ENCODE measurements at regions not wholly inside any gene's neighbourhood (a gene's known extent, or its start where the extent isn't known, plus 50 kb on each side); places are given as distances from the start of the nearest gene placed in this dataset.
"Not testable (repeated sequence)": the region's sequence is repeated elsewhere in the genome, so short reads cannot be mapped to it uniquely, and the experiment has no call there.

GRCh38 chr12:84422340-84422739 is 490.3 kb downstream of the SLC6A15 start:
- FAIRE-seq (no peak), DNase-seq (ENCODE audit: insufficient read length, low spot score) (no peak)
- no peak for TF ChIP-seq POLR2A (IDR thresholded peaks at IDR 0.05; ENCODE audit: low read depth, low read length)

GRCh38 chr12:84421103-84421502 is 491.5 kb downstream of the SLC6A15 start:
- DNase-seq (ENCODE audit: insufficient read length, low spot score): no peak
- no peak for FAIRE-seq
- TF ChIP-seq POLR2A (IDR thresholded peaks at IDR 0.05; ENCODE audit: low read depth, low read length): no peak

DNA sequence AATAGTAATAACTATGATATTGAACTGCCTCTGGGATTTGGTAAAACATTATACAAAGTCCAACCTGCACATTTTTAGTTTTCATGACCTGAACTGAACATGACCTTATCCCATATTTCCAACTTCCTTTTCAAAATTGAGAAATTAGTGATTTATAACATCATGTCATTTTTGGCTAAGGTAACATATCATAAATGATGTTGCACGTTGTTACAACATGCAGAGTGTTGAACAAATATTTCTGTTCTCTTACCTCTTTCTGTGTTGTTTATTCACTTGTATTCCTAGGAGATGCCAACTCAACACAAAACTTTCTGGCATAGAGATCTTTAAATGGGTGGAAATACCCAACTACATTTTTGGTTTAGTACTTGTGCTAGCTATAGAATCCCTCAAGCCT is 496.0 kb downstream of the SLC6A15 start:
- TF ChIP-seq POLR2A (IDR thresholded peaks at IDR 0.05; ENCODE audit: low read depth, low read length): no peak
- DNase-seq (ENCODE audit: insufficient read length, low spot score) (no peak), FAIRE-seq (no peak)

- DNase-seq (ENCODE audit: insufficient read length, low spot score) (no peak), FAIRE-seq (no peak)
- TF ChIP-seq POLR2A (IDR thresholded peaks at IDR 0.05; ENCODE audit: low read depth, low read length): no peak
Measured at GRCh38 chr12:84415946-84416345, 496.7 kb downstream of the SLC6A15 start.

DNA sequence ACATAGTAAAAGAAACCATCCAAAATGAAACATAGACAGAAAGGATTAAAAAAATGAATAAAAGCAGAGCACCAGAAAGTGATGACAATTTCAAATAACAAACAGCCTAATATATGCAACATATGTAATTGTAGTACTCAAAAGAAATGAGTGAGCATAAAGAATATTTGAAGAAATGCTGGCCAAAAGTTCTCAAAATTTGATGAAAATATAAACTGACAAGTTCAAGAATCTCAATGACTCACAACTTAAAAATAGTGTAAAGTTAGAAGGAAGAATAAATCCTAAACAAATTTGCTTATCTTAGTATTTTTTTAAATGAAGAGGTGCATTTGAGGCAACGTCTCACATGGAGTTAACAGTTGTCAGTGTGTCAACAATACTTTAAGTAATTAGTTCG is 498.9 kb downstream of the SLC6A15 start:
- FAIRE-seq: no peak
- DNase-seq (ENCODE audit: insufficient read length, low spot score): no peak
- no peak for TF ChIP-seq POLR2A (IDR thresholded peaks at IDR 0.05; ENCODE audit: low read depth, low read length)

GRCh38 chr12:84412226-84412625 is 500.4 kb downstream of the SLC6A15 start:
- no peak for TF ChIP-seq POLR2A (IDR thresholded peaks at IDR 0.05; ENCODE audit: low read depth, low read length)
- no peak for FAIRE-seq
- DNase-seq (ENCODE audit: insufficient read length, low spot score): no peak

GRCh38 chr12:84411031-84411430 is 501.6 kb downstream of the SLC6A15 start:
- FAIRE-seq (no peak), DNase-seq (ENCODE audit: insufficient read length, low spot score) (no peak)
- no peak for TF ChIP-seq POLR2A (IDR thresholded peaks at IDR 0.05; ENCODE audit: low read depth, low read length)

DNA sequence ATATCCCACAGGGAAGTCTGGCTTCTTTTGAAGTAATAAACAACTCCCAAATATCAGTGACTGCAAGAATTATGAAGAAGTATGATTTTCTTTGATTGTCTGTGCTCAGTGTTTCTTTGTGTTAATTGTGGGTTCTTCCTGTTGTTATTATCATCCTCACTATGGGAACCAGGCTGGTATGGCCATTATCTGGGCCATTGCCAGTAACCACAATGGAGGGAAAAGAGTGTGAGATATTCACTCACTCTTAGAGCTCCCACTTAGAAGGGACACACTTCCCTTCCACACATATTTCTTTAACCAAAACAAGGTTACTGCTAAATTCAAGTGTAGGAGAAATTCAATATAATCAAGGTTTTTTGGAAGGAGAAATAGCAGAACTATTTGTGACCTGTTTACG is 503.7 kb downstream of the SLC6A15 start:
- FAIRE-seq: no peak
- DNase-seq (ENCODE audit: insufficient read length, low spot score): no peak
- TF ChIP-seq POLR2A (IDR thresholded peaks at IDR 0.05; ENCODE audit: low read depth, low read length): no peak

GRCh38 chr12:84406720-84407119 is 505.9 kb downstream of the SLC6A15 start:
- FAIRE-seq; DNase-seq (ENCODE audit: insufficient read length, low spot score): not testable (repeated sequence)

DNA sequence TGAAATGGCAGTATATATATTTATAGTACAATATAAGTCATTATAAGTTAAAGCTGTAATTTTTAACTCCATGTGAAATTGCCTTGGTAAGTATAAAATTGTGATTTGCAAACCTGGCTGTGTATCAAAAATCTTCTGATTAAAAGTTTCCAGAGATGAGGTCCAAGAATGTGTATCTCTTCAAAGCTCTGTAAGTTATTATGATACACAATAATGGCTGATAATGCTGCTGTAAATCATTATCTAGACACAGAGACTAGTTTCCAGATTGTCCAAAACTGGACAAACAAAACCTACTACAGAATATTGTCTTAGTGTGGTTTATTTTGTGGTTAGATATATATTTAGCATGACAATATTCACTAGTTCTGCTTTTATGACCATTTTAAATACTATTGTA is 514.8 kb downstream of the SLC6A15 start:
- no peak for TF ChIP-seq POLR2A (IDR thresholded peaks at IDR 0.05; ENCODE audit: low read depth, low read length)
- FAIRE-seq (no peak), DNase-seq (ENCODE audit: insufficient read length, low spot score) (no peak)

DNA sequence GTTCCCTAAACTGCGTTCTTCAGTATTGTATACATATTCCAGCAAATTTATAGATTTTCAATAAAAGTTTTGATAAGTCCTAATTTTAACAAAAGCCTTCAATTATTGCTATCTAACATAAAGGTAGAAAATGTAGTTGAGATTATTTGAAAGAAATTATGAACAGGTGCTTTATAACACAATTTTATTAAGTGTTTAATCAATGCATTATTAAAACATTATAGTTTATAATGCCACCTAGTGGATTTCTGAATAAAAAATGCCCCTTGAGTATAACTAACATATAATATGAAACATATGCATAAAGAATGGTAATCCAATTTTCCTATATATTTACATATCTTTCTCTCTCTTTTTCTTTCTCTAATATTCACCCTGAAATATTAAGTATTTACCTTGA is 515.3 kb downstream of the SLC6A15 start:
- no peak for FAIRE-seq
- DNase-seq (ENCODE audit: insufficient read length, low spot score): no peak
- TF ChIP-seq POLR2A (IDR thresholded peaks at IDR 0.05; ENCODE audit: low read depth, low read length): no peak

GRCh38 chr12:84391176-84391575 is 521.4 kb downstream of the SLC6A15 start:
- not testable (repeated sequence) for FAIRE-seq; DNase-seq (ENCODE audit: insufficient read length, low spot score)

DNA sequence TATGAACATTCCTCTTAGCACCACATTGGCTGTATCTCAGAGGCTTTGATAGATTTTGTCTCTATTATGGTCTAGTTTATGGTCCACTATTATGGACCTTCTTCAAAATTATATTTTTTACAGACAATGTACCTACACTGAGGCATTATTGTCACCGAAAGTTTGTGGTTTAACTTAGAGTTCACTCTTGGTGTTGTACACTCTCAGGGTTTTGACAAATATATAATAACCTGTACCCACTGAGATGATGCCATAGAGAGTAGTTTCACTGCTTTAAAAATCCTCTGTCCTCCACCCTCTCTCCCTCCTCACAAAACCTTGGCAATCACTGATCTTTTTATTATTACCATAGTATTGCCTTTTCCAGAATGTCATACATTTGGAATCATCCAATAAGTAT is 528.2 kb downstream of the SLC6A15 start:
- FAIRE-seq (no peak), DNase-seq (ENCODE audit: insufficient read length, low spot score) (no peak)
- TF ChIP-seq POLR2A (IDR thresholded peaks at IDR 0.05; ENCODE audit: low read depth, low read length): no peak

- FAIRE-seq: peak; percentile 41
- DNase-seq (ENCODE audit: insufficient read length, low spot score): not testable (repeated sequence)
Measured at GRCh38 chr12:84382486-84382885, 530.1 kb downstream of the SLC6A15 start.

- TF ChIP-seq POLR2A (IDR thresholded peaks at IDR 0.05; ENCODE audit: low read depth, low read length): no peak
- no peak for FAIRE-seq
- no peak for DNase-seq (ENCODE audit: insufficient read length, low spot score)
Measured at GRCh38 chr12:84376320-84376719, 536.3 kb downstream of the SLC6A15 start.

DNA sequence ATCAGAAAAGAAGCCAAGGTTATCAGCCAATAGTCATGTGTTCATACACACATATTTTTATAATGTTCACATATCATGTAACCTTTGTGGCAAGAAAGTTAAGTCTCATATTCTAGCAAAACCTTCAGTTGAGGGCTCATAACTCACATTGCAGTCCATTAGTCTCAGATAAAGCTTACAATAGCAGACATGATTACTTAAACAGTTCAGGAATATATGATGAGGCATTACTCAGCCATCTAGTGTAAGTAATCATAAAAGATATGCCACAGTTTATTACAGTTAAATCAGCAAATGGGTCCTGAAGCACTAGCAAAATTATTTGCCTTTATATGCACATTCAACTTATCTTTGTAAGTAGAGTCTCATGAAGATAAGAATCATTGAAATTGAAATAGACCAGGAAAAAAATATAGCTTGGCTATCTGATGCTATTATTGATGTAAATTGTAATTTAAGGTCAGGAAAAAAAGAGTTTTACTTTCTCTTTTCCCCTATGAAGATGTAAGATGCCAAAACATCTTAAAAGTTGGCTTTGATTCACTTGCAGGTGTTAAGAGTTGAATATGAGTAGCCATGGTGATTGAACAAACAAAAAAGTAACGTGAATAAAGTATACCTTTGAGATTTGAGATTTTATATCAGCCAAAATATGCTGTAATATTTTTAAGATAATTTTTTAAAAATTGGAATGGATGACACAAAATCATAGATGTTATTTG is 537.0 kb downstream of the SLC6A15 start:
- FAIRE-seq (peak; percentile 30), DNase-seq (ENCODE audit: insufficient read length, low spot score) (no peak)
- TF ChIP-seq POLR2A (IDR thresholded peaks at IDR 0.05; ENCODE audit: low read depth, low read length): no peak

All from H54 (cell line).